Left ventricle myocardium inferior (tissue), 1 donor: ENCODE measurements at regions not wholly inside any gene's neighbourhood (a gene's known extent, or its start where the extent isn't known, plus 50 kb on each side); places are given as distances from the start of the nearest gene placed in this dataset.

Experiments used
- DNase-seq: peaks from one replicate; pipeline ENCODE4 v3.0.0-alpha.2; 2020
- H3K27ac ChIP-seq: fragments of 200-600 bp; replicated peaks from 2 replicates; pipeline ENCODE4 v1.8.0; 2021
- H3K27me3 ChIP-seq: fragments of 200-600 bp; 2 replicates; pipeline ENCODE4 v1.8.0; 2021; ENCODE audit warnings: low read depth
- H3K36me3 ChIP-seq: fragments of 200-600 bp; 2 replicates; pipeline ENCODE4 v1.8.0; 2021
- H3K4me1 ChIP-seq: fragments of 200-600 bp; 2 replicates; pipeline ENCODE4 v1.8.0; 2021
- H3K4me3 ChIP-seq: fragments of 200-600 bp; 2 replicates; pipeline ENCODE4 v1.8.0; 2021; ENCODE audit warnings: mild to moderate bottlenecking, moderate library complexity
- H3K9me3 ChIP-seq: fragments of 200-600 bp; replicated peaks from 2 replicates; pipeline ENCODE4 v1.8.0; 2021
- CTCF ChIP-seq: fragments of 200-600 bp; IDR thresholded peaks from 2 replicates; pipeline ENCODE4 v1.8.0; 2021; ENCODE audit warnings: antibody characterized with exemption, mild to moderate bottlenecking, borderline replicate concordance
- intact Hi-C: fragments of 100-400 bp; cut with micrococcal nuclease; formaldehyde crosslinking; loops from one replicate; pipeline ENCODE4 v1.11.0; 2022
- donor health status: DM: no; HTN: yes; CAD: no; lungs with severe emphysema.

- H3K4me3 ChIP-seq, result no peak overlapping the region
Measured at GRCh38 chr21:16590641-16591292, 861.0 kb downstream of the USP25 start.

GRCh38 chr21:16592381-16592780 lies 862.6 kb downstream of the USP25 start:
- H3K27me3 ChIP-seq, result no peaks in the 10 kb centered on the region
- H3K4me1 ChIP-seq, result peaks cover 14% of the 10 kb centered on the region
- intact Hi-C loops, result no loop called here
- no peaks in the 10 kb centered on the region for H3K9me3 ChIP-seq
- H3K4me3 ChIP-seq, result no peak overlapping the region
- no peak for TF ChIP-seq CTCF
- peaks cover 7% of the 10 kb centered on the region for H3K36me3 ChIP-seq
- no peak for DNase-seq
- H3K27ac ChIP-seq, result no peak overlapping the region

More at GRCh38 chr21:16590641-16591292, 861.0 kb downstream of the USP25 start:
- Histone ChIP-seq H3K27ac (no peak overlapping the region), H3K27me3 (no peaks in the 10 kb centered on the region), H3K36me3 (peaks cover 3% of the 10 kb centered on the region), H3K9me3 (no peaks in the 10 kb centered on the region), H3K4me1 (peaks cover 29% of the 10 kb centered on the region)
- intact Hi-C loops, result no loop called here
- TF ChIP-seq CTCF, result no peak
- DNase-seq, result no peak

GRCh38 chr21:16594191-16594590 lies 864.4 kb downstream of the USP25 start:
- intact Hi-C loops, result no loop called here
- Histone ChIP-seq H3K4me3 (no peak overlapping the region), H3K36me3 (peaks cover 7% of the 10 kb centered on the region), H3K4me1 (no peaks in the 10 kb centered on the region), H3K9me3 (no peaks in the 10 kb centered on the region), H3K27me3 (no peaks in the 10 kb centered on the region), H3K27ac (no peak overlapping the region)
- DNase-seq, result no peak
- no peak for TF ChIP-seq CTCF

- H3K36me3 ChIP-seq, result peaks cover 7% of the 10 kb centered on the region
- intact Hi-C loops, result no loop called here
- no peak overlapping the region for H3K4me3 ChIP-seq
- no peaks in the 10 kb centered on the region for H3K4me1 ChIP-seq
- no peak for DNase-seq
- no peak for TF ChIP-seq CTCF
- no peaks in the 10 kb centered on the region for H3K27me3 ChIP-seq
- no peaks in the 10 kb centered on the region for H3K9me3 ChIP-seq
- no peak overlapping the region for H3K27ac ChIP-seq
Measured at GRCh38 chr21:16596369-16596768, 866.6 kb downstream of the USP25 start.

- intact Hi-C loops, result no loop called here
- H3K4me1 ChIP-seq, result no peaks in the 10 kb centered on the region
- TF ChIP-seq CTCF, result no peak
- peaks cover 7% of the 10 kb centered on the region for H3K36me3 ChIP-seq
- H3K27ac ChIP-seq, result no peak overlapping the region
- no peak for DNase-seq
- H3K9me3 ChIP-seq, result no peaks in the 10 kb centered on the region
- H3K4me3 ChIP-seq, result no peak overlapping the region
- no peaks in the 10 kb centered on the region for H3K27me3 ChIP-seq
Measured at GRCh38 chr21:16597753-16598152, 868.0 kb downstream of the USP25 start.
